Mammary epithelial cell (primary cell): ENCODE measurements at regions not wholly inside any gene's neighbourhood (a gene's known extent, or its start where the extent isn't known, plus 50 kb on each side); places are given as distances from the start of the nearest gene placed in this dataset.

Experiments
- CTCF ChIP-seq, 2 donors: IDR thresholded peaks in 1 of 2; conservative IDR thresholded peaks in 1 of 2; 2 replicates each; pipeline ENCODE4 v1.5.1; 2011 to 2012; ENCODE audit warnings: inconsistent platforms in 2 of 2, low read length in 2 of 2, mild to moderate bottlenecking in 2 of 2, control low read depth in 1 of 2, low read depth in 1 of 2; ENCODE audit not compliant: insufficient read depth in 1 of 2; ENCODE audit errors: extremely low read depth in 1 of 2
- EZH2 ChIP-seq: IDR thresholded peaks from 2 replicates; pipeline ENCODE4 v1.6.1; 2012; ENCODE audit warnings: low read length, inconsistent platforms, borderline replicate concordance

GRCh38 chr9:86485359-86485758 lies 131.1 kb upstream of the TUT7 start:
- TF ChIP-seq CTCF (conservative IDR thresholded peaks at IDR 0.05 in 1 of 2, IDR thresholded peaks at IDR 0.05 in 1 of 2; ENCODE audit: extremely low read depth in 1 of 2, insufficient read depth in 1 of 2, low read depth in 1 of 2, low read length in 2 of 2) (no peak), EZH2 (no peak)
